ENCODE measurements at regions not wholly inside any gene's neighbourhood (a gene's known extent, or its start where the extent isn't known, plus 50 kb on each side); places are given as distances from the start of the nearest gene placed in this dataset.

DNA sequence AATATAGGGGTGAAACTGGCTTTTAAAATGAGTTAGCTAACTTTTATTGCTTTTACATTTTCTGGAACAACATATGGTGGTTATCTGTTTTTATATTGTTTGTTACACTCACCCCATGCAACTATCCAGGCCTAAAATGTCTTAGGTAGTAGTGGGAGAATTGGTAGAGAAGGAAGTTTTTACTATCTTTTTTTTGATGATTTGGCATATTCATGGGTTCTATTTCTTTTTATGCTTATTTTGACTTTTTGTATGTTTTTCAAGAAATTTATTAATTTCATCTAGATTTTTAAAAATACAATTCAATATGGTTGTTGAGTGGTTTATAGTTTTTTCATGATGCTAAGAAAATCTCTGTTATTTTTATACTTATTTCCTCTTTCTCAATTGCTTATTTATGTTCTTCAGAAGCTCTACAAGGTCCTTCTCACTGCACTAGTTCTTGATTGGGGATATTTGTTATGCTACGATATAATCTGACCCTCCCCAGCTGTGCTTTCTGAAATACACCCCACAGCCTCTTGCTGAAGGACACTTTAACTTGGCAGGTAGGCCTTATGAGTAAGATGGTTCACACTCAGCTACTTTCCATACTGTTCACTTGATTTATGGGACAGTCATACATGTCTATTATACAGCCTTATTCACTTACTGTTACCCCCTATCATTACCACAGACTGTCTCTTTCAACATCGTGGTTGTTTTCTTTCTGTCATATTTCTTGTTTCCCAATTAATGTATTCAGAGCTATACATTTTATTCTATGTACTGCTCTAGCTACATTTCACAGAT, 431.2 kb downstream of the METTL15 start:
- TF ChIP-seq, protein P1, sequence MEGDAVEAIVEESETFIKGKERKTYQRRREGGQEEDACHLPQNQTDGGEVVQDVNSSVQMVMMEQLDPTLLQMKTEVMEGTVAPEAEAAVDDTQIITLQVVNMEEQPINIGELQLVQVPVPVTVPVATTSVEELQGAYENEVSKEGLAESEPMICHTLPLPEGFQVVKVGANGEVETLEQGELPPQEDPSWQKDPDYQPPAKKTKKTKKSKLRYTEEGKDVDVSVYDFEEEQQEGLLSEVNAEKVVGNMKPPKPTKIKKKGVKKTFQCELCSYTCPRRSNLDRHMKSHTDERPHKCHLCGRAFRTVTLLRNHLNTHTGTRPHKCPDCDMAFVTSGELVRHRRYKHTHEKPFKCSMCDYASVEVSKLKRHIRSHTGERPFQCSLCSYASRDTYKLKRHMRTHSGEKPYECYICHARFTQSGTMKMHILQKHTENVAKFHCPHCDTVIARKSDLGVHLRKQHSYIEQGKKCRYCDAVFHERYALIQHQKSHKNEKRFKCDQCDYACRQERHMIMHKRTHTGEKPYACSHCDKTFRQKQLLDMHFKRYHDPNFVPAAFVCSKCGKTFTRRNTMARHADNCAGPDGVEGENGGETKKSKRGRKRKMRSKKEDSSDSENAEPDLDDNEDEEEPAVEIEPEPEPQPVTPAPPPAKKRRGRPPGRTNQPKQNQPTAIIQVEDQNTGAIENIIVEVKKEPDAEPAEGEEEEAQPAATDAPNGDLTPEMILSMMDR (IDR thresholded peaks at IDR 0.05; ENCODE audit: borderline replicate concordance, extremely low read depth, low read length, poor library complexity, severe bottlenecking), result no peak
- TF ChIP-seq EZH2 (IDR thresholded peaks at IDR 0.05; ENCODE audit: borderline replicate concordance, low read depth, low read length, severe bottlenecking), result no peak

All from DND-41 (cell line).